ENCODE measurements at regions not wholly inside any gene's neighbourhood (a gene's known extent, or its start where the extent isn't known, plus 50 kb on each side); places are given as distances from the start of the nearest gene placed in this dataset.

DNA sequence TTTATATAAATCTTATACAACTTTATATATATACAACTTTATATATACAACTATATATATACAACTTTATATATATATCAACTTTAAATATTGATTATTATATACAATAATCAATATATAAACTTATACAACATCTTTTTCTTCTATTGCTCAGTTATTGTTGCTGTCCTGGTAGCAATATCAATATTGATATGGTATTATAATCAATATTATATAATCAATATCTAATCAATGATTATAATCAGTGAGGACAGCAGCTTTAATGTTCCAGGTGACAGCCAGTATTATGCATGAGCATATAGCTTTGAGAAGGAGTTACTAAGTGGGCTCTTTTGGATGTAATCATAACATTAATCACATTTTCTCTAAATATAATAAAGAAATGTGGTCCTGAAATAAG lies 242.3 kb upstream of the SOX11 start:
- TF ChIP-seq, protein P1, sequence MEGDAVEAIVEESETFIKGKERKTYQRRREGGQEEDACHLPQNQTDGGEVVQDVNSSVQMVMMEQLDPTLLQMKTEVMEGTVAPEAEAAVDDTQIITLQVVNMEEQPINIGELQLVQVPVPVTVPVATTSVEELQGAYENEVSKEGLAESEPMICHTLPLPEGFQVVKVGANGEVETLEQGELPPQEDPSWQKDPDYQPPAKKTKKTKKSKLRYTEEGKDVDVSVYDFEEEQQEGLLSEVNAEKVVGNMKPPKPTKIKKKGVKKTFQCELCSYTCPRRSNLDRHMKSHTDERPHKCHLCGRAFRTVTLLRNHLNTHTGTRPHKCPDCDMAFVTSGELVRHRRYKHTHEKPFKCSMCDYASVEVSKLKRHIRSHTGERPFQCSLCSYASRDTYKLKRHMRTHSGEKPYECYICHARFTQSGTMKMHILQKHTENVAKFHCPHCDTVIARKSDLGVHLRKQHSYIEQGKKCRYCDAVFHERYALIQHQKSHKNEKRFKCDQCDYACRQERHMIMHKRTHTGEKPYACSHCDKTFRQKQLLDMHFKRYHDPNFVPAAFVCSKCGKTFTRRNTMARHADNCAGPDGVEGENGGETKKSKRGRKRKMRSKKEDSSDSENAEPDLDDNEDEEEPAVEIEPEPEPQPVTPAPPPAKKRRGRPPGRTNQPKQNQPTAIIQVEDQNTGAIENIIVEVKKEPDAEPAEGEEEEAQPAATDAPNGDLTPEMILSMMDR (conservative IDR thresholded peaks at IDR 0.05), result no peak
- TF ChIP-seq ZFX (IDR thresholded peaks at IDR 0.05), result no peak

Data from C4-2B (cell line).